ENCODE measurements at regions not wholly inside any gene's neighbourhood (a gene's known extent, or its start where the extent isn't known, plus 50 kb on each side); places are given as distances from the start of the nearest gene placed in this dataset.

DNA sequence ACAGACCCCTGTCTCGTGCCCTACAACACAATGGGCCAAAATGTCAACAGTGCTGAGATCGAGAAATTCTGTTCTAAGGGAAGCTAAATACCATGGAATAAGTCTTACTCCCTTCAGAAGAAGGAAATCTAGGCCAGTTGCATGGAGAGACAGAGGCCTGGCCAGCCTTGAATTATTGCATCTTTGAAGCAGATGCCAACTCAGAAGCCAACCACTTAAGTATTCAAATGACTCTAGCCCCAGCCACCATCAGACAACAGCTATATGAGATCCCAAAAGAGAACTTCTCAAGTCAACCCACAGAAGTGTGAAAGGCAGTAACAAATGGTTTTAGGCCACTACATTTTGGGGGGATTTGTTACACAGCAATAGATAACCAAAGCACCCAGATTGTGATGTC is 180.1 kb downstream of the ACTL7B start:
- no peak for DNase-seq (ENCODE audit: low read depth)

DNA sequence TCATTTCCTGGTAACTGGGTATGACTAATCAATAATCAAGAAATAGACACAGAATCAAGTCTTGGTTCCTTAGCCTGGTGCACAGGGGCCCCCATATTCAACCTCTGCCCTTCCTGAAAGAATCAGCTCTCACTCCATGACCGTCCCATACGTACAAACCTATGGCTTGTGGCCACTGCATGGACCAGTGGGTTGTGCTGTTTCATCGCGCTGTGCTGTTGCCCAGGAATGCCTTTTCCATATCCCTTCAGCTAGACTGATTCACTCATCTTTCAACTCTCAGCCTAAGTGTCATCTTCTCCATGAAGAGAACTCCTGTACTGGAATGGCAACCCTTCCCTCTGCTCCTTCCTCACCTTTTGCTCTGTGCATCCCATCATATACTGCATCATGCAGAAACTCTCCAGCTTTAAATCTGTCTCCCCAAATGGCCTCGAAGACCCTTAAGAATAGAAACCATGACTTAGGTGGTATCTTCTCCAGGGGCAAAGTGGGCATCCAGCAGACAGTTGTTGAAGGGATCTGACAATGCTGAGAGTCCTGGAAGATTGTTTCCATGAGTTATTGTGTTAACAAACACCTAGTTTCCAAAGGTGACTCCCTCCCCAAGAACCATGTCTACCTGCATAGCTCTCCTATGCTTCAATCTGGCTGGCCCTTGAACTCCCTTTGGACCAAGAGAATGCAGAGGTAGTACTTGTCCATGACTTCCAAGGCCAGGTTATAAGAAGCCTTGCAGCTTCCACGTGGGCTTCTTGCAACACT is 180.8 kb downstream of the ACTL7B start:
- DNase-seq (ENCODE audit: low read depth), result no peak

DNA sequence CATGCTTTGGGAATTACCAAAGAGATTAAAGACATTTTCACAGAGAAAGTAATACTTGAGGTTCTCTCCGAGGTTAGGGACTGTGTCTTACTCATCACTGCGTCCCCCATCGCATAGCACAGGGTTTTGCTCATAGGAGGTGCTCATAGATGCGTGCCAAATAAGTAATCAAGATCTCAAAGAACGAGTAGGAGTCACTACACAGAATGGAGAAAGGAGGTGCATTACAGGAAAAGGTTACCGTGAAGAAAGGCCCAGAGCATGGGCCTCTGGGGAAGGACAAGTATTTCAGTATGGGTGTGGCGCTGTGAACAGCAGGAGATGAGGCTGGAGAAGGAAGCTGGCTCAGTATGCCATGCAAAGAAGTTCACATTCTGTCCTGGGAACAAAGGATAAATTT is 182.4 kb downstream of the ACTL7B start:
- no peak for DNase-seq (ENCODE audit: low read depth)

DNA sequence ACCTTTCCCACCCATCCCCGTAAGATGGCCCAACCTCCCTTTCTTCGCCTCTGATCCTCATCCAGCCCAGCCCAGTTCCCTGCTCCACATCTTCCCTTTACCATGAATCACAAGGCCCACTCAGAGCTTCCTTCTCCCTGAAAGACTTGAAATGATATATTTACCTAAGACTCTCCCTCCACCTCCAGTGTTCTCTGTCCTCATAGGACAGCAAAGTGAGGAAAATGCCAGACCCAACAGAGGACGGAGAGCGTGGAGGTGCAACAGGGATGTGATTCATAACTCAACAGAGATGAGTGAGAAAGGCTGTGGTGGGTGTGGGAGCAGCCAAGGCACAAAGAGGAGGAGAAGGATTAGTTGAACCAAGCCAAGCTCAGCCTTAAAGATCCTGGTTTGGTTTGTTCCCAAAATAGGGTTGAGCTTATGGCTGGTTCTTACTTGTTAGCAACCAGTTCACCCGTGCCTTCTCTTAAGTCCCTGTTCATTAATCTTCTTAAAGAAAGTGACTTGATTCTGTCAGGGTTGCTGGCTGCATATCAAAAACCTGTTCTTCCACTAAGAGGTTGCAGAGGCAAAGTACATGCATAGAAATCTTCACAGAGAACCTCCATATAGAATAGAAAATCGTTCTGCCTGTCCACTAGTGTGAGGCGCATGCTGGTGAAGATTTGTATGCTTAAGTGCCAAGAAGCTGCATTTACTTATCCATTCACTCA is 183.2 kb downstream of the ACTL7B start:
- DNase-seq (ENCODE audit: low read depth), result no peak

DNA sequence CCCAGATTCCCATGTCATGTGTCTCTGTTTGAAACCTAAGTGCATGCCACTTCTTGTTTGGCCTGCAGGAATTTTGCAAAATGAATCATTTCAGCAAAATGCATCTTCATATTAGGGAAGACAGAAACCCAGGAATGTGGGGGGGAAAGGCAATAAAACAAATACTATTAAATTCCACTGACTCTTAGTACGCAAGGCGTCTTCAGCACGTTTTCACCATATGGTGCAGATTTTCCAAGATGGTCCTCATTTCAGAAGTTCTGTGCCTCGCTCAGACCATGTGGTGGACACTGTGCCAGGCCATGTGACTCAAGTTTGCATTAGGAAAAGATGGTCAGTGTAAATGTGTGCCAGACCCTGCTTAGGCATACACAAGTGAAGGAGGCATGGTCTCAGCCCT is 184.0 kb downstream of the ACTL7B start:
- no peak for DNase-seq (ENCODE audit: low read depth)

DNA sequence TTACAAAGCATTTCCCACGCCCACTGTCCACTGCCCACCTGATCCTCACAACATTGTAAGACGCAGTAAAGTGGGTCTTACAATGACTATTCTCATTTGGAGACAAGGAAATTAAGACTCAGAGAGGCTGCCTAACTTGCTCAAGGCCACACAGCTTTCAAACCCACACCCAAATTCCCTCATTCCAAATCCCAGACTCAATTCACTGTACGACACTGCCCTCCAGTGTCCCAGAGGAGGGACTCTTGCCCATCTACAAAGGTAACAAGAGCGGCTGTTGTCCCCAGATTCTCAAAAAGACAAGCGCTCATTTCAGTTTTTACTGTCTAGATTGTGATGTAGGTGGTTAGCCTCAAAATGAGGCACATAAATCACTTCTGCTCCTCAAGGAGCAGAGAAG is 184.6 kb downstream of the ACTL7B start:
- DNase-seq (ENCODE audit: low read depth), result no peak

DNA sequence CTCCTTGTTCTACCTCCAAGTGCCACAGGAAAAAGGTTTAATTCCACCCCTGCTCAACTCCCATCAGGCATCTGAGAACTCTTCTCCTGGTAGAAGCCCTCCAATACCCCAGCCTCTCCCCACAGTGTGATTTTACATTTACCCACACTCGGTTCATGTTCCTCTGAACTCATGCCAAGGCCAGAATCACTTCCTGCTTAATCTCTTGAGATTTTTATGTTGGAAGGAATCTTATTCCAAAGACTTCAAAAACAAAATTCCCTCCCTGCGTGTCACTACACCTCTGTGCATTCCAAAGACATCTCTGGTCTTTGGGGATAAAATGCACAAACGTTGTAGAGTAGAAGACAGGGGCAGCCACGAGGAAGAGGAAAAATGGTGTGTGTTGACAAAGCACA is 186.8 kb downstream of the ACTL7B start:
- no peak for DNase-seq (ENCODE audit: low read depth)

DNA sequence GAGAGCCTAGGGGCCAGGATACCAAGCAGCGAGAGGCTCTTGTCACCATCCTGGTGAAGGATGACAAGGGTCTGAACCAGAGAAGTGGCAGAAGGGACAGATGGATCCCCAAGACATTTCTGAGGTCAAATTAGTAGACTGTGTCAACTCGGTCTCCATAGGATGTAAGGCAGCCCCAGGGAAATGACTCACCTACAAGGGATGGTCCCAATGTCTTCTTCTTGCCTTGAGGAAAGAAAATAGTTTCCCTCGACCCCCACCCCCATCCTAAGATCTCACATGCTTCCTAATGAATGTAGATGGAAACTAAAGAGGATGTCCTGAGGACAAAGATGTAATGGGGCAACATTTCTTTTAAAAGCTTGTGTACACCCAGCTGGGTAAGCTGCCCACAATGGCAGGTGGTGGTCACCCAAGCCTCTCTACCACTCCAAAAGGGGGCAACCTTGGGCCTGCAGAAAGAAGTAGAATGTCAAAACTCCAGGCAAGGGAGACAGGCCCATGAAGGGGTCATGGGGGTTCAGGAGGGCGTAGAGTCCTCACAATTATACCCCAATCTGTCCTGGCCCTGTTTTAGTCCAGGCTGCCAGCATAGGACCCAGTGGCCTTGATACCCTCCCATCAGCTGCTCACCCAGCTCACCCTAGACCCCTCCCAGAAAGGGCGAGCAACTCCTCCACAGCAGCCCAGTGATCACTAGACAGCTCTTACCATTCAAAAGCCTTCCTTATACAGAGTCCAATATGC is 187.4 kb downstream of the ACTL7B start:
- DNase-seq (ENCODE audit: low read depth), result no peak

DNA sequence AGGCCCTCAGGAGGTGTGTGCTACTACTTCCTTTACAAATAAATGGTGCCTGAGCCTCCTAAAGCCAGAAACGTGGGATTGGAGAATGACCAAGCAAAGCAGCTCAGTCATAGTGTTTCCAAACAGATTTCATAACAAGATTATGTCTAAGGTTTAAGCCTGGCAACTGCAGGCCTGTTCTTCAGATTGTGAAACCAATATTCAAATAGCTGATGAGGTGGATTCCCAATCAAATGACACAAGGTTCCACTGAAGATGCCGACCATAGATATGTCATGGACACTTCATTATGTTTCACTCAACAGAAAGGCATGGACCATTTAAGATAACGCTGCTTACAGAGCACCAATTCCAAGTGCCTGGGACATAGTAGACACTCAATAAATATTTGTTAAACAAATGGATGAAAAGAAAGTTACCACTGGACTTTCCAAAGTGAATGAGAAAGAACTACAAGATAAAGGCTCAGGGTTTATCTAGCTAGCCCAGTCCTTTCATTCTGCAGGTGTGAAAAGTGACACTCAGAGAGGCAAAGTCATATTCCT is 189.5 kb downstream of the ACTL7B start:
- no peak for DNase-seq (ENCODE audit: low read depth)

DNA sequence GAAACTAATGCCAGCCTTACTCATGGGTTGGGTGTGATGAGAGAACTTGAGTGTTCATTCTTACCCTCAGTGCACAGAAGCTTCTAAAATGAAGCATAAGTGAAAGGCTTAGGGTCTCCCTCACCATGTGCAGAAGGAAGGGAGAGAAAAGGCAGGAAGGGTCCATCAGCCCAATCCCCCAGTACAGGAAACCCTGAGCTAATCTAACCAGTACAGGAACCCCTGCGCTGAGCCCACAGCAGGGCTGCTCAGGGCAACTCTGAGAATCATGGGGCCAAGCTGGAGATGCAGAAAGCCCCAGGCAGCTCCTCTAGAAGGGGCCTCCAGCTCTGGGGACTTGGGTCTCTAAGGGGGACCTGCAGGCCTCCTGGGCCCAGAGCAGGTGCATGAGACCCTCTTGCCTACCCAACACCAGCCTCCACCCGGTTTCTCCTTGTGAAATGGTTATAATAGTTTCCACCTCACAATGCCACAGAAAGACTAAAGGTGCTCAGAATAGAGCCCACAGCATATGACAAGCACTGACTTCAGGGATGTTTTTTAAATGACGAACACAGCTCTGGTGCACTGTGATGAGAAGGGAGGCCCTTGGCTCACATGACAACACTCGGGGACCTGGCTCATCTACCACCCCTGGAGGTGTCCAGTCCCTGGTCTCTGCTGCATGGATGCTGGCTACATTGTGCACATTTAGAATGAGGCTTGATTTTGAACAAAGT is 190.1 kb downstream of the ACTL7B start:
- no peak for DNase-seq (ENCODE audit: low read depth)

DNA sequence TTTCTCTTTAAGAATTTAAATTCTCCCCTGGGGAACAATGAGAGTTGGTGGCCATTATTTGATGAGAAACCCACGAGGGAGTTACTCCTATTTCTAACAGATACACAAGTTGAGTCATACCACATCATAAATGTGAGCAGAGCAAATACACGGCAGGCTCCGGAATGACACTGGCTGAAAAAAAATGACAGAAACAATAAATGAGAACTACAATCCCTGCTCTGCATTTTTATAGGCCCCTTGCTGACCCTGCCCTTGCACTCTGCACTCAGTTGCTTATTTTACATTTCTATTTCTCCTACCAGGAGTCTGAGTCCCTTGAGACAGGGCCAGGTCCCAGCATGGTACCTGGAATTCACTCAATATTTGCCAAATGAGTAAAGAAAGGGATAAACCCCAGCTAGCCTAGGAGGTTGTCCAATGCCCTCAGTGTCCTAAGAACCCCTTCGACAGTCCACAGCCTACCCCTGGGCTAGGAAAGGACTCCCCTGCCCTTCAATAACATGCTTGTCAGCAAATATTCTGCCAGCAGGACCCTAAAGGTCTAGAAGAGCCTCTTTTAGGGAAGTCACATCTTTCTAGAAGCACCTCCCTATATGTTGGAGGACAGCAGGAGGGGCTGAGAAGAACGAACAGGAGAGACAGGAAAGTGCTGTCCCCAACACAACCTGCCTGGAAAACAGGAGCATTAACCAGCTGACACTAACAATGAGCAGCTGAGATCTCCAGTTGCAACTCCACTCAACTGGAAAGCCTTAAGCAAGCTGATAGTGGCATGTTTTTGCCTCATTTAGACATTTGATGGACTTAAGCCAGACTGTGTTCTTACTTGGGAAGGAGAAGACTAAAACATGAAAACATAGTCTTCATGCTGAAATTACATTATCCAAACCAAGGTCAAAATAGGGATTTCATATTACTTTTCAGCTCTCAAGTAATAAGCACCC is 191.2 kb downstream of the ACTL7B start:
- no peak for DNase-seq (ENCODE audit: low read depth)

DNA sequence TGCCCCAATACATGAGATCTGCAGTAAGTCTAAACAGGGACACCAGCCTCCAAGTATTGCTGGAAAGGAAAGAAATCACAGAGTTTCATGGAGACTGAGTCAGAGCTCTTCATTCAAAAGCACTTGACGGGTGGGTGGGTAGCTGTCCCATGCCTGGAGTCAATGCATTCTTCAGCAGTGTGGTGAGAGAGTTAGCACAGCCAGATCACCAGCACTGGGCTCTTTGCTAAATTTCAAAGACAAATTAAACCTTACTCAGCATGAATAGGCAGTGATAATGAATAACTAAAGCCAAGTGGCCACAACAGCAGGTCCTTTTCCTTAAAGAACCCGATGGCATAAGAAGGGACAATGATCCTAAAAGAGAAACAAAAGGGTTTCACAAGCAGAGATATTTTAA is 192.4 kb downstream of the ACTL7B start:
- no peak for DNase-seq (ENCODE audit: low read depth)

DNA sequence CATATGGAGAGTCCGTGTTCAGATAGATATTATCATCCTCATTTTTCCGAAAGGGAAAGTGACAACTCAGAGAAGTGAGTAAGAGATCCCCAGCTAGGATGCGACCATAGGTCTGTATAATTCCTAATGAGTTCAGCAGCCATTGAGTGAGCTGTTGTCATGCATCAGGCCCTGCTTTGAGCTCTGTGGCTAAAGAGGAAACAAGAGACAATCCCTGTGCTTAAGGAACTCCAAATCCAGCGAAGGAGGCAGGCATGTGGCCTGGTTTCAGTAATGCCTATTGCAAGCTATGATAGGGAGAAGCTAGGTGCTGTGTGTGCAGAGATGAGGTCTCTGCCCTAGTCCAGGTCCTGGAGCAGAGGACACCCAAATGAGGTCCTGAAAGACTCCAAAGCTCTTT is 192.8 kb downstream of the ACTL7B start:
- no peak for DNase-seq (ENCODE audit: low read depth)

DNA sequence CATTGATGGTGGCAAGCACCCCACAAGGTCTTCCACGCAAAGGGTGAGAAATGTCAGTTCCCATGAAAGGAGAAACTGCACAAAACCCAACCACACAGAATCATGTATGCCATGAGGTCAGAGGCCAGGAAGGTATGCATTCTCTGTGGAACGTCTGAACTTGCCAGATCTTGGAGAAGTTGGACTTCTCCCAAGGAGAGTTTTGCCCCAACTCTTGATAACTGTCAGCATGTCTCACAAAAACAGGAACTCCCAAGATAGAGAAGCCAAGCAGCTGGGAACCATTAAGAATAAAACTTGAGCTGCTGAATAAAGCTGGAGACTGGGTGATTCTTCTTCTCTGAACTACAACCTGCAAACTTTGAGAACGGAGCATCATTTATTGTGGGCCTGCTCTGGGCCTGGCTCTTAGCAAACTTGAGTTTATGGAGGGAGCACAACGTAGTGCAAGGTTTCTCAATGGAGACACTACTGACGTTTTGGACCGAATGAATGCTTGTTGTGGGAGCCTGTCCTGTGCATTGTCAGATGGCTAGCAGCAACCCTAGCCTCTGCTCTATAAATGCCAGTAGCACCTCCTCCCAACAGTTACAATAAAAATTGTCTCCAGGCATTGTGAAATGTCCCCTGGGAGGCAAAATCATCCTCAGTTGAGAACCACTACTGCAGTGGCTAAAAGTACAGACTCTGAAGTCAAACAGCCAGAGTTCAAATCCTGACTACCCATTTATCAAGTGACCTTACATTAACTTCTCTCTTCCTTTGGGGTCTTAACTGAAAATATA is 193.5 kb downstream of the ACTL7B start:
- no peak for DNase-seq (ENCODE audit: low read depth)

DNA sequence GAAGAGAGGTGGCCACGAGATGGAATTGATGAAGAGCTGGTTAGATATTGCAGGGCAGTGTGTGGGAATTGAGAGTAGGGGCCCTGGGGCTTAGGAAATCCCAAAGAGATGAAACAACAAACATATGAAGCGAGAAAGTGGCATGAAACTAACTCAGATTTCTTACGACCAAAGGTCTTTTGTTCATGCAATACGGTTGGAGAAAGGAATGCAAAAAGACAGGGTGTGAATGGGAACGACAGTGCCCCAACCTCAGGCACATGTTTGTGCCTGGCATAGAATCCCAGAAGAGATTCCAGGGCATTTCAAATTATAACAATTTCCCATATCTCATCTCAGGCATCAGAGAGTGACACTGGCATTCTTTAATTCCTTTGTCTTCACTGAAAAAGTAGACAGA is 199.2 kb downstream of the ACTL7B start:
- no peak for DNase-seq (ENCODE audit: low read depth)

DNA sequence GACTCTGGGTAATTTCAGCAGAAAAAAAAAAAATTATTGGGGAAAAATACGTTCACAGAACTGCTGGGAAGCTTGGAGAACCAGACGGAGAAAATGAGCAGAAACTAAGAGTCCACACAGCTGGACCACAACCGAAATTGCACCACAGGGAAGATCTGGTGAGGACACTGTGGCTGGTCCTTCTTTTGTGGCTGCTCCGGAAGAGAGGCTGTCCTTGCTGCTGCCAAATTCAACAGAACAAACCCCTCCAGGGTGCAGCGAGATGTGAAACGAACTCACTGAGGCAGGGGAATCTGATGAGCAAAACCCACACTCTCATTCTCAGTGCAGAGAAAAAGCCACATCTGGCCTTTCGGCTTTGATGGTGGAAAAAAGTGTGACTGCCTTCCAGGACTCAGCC is 200.0 kb downstream of the ACTL7B start:
- DNase-seq (ENCODE audit: low read depth), result no peak

DNA sequence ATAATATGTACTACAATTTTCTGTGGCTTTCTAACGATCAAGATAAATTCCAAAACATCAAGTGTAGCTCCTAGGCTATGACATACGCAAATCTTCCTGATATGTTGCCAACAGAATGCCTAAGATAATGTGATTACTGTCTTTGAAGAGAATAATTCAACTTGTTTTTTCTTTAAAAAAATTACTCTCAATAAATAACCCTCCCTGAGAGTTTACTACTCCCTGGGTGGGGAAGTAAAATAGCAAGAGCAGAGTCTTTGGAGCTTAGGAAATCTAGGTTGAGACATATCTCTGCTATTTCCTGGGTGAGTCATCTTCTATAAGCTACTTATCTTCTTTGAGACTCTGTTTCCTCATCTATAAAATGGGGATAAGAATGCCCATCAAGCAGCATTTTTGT is 201.2 kb downstream of the ACTL7B start:
- DNase-seq (ENCODE audit: low read depth), result no peak

DNA sequence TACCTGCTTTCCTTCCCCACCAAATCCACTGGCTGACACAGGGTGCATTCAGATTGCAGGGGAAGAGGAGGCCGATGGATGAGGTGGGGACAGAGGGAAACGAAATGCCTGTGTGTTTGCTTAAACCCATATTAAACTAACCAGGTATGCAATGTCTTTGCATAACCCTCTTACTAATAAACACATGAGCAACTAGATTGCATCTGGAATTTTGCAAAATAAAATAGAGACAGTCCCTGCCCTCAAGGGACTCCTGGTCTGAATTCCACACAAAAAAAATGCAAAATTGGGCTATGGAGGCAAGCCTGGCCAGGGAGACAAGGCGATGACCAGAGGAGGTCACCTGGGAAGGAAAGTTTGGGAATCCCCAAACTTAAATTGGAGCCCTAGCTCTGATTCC is 202.9 kb downstream of the ACTL7B start:
- no peak for DNase-seq (ENCODE audit: low read depth)

DNA sequence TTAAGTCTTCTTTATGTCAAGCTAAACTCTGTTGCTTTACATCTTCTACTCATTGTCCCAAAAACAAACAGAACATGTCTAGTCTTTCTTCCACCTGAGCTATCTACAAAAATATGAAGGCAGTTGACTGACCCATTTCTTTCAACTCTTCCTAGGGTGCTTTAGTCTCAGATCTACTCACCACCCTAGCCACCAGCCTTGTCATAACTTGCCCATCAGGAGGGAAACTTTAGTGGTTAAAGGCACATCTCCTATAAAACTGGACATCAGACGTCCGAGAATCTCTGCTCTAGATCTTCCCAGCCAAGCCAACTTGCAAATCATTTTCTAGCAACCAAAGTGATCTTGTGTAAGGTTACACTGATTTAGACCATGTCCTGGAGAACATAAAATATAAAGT is 205.0 kb downstream of the ACTL7B start:
- no peak for DNase-seq (ENCODE audit: low read depth)

DNA sequence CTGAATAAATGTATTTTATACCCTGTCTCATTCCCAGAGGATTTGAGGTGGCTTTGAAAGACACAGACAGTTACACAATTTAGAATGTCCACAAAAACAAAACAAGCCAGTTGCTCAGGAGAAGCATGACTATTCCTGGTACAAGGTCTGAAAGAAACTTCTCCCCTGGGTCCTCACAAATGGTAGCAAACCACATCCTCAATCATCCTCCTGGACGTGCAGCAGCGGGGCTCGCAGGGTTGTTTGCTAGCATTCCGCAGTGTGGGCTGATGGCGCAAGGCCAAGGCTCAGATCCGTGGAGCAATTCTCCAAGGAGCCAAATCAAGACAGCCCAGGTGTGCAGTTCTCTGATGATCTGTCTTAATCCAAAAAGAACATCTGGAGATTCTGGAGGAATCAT is 210.3 kb downstream of the ACTL7B start:
- DNase-seq (ENCODE audit: low read depth), result no peak
